GM18507 (cell line): ENCODE measurements at regions not wholly inside any gene's neighbourhood (a gene's known extent, or its start where the extent isn't known, plus 50 kb on each side); places are given as distances from the start of the nearest gene placed in this dataset.
"Not testable (repeated sequence)": the region's sequence is repeated elsewhere in the genome, so short reads cannot be mapped to it uniquely, and the experiment has no call there.

Experiments
- DNase-seq: peaks from one replicate; pipeline ENCODE4 v3.0.0; 2011; ENCODE audit warnings: low read depth; ENCODE audit not compliant: insufficient read length; ENCODE audit errors: extremely low spot score
- FAIRE-seq: peaks from 2 replicates; lab custom pipeline; 2011; peaks lifted over from hg19 to GRCh38; lab: Jason Lieb, UNC

DNA sequence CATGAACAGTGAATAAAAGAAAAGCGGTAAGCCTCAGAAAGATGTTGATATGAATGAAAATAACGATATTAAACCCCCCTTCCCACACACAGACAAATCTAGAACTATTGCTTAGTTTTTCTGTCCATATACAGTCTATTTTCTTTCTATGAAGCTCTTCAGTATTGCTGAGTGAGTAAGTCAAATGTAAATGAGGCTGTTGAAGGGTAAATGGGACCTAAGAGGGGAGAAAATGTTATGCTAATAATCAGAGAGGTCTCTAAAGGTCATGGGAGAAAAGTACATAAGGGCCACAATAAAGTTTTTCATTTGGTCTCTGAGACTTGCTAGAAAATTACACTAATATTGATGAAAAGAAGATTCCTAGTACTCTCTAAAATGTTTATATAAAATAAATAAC lies 56.2 kb downstream of the PABPC4L start:
- no peak for DNase-seq
- no peak for FAIRE-seq

DNA sequence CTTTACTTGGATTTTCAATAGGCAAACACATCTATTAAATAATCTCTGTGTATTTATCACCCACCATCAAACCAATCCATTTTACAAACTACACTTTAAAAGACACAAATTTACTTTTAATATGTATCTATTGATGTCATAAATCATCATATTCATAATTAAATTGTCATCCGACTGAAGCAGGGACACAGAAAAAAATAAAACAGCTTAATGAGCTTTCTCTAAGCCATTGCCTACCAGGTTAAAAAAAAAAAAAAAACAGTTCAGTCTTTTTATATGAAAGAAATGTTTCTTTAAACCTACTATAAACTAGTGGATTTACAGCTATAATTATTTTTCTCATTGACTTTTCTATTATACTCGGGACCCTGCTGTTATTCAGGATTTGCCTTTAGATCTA lies 57.3 kb downstream of the PABPC4L start:
- DNase-seq (no peak), FAIRE-seq (no peak)

DNA sequence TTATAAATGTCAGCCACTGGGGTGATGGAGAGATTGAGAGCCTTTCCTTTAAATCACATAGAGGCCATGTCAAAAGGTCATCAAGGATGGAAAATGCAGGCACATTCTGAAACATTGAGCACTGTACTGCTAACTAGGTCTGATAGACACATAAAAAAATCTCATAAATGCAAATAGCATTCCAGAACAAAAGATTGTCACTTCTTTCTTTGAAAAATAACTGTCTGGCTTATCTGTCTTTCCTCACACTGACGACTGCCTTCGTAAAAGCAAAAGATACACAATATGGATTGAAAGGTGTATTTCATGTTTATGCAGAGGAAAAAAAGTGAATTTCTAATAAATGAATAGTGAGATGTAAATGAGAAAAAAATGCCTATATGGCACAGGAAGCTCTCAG lies 59.9 kb downstream of the PABPC4L start:
- FAIRE-seq: no peak
- DNase-seq: no peak

DNA sequence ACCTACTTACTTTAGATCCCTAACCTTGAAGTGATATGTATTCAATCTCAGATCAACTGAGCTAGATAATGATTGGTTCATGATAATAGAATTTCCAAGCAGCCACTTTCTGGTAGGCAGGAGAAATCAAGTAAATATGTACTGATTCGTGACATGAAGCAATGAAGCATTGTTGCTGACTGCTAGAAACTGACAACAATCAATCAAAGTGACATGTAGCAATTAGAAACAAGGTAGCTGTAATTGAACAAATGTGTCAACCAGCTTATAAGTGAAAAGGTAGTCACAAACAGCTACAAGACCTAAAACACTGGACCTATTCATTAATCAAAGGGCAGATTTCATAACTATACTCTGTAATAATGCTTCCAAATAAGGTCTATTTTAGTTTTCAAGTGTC lies 62.4 kb downstream of the PABPC4L start:
- DNase-seq (no peak), FAIRE-seq (no peak)

- no peak for DNase-seq
- no peak for FAIRE-seq
Measured at GRCh38 chr4:134132086-134132783, 69.4 kb downstream of the PABPC4L start.

DNA sequence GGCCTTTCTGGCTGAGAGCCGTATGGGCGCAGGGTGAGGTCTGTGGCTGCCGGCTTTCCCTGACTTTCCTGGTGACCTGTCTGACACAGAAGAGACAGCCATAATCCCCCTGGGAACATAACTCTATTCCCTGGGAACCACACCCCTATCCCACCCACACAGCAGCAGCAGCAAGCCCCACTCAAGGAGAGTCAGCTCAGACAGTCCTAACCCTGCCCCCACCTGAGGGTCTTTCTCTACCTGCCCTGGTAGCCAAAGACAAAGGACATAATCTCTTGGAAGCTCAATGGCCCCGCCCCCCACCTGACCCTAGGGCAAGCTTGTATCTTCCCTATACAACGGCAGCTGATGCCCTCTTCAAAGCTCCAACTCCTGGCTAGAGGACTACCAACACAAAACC lies 74.6 kb downstream of the PABPC4L start:
- FAIRE-seq (no peak), DNase-seq (no peak)

GRCh38 chr4:134126000-134126560 lies 75.5 kb downstream of the PABPC4L start:
- DNase-seq (no peak), FAIRE-seq (no peak)

DNA sequence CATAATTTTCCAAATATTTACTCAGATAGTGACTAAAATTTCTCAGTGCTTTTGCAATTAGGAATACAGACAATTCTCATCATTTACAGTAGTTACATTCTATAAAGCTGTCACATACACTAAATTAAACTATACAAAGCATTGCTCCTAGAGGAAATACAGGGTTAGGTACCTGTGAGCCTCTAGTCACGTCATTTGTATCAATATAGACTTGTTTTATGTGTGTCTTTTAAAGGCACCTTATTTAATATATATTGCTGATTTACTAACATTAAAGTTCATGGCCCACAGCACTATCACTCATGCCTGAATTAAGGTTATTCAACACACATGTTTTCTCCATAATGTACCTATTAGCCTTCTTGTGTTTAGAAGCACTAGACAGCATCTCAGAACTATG lies 78.7 kb downstream of the PABPC4L start:
- FAIRE-seq (no peak), DNase-seq (no peak)

- no peak for FAIRE-seq
- DNase-seq: no peak
Measured at GRCh38 chr4:134117392-134118183, 84.0 kb downstream of the PABPC4L start.

GRCh38 chr4:134089885-134090284 lies 111.7 kb downstream of the PABPC4L start:
- no peak for FAIRE-seq

DNA sequence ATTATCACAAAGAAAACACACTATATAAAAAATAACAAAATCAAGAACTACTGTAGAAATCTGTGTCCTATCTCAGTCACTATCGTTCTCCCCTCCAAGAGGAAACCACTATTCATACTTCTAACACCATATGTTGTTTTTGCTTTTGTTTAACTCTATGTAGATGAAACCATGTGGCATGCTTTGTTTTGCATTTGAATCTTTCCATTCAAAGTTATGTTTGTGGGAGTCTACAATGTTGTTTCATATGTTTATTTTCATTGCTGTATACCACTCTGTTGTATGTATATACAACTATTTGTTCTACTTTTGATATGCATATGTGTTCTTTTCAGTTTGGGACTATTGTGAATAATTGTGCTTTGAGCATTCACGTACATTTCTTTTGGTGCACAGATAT lies 116.1 kb downstream of the PABPC4L start:
- FAIRE-seq: no peak
- no peak for DNase-seq

More at GRCh38 chr4:134089885-134090284, 111.7 kb downstream of the PABPC4L start:
- no peak for DNase-seq

- DNase-seq, FAIRE-seq: not testable (repeated sequence)
Measured at GRCh38 chr4:134079085-134079484, 122.5 kb downstream of the PABPC4L start.

GRCh38 chr4:134078230-134078914 lies 123.2 kb downstream of the PABPC4L start:
- no peak for DNase-seq
- FAIRE-seq: no peak

GRCh38 chr4:134073711-134074110 lies 127.9 kb downstream of the PABPC4L start:
- DNase-seq (no peak), FAIRE-seq (no peak)

- FAIRE-seq (no peak), DNase-seq (no peak)
Measured at GRCh38 chr4:134072137-134072536, 129.5 kb downstream of the PABPC4L start.

DNA sequence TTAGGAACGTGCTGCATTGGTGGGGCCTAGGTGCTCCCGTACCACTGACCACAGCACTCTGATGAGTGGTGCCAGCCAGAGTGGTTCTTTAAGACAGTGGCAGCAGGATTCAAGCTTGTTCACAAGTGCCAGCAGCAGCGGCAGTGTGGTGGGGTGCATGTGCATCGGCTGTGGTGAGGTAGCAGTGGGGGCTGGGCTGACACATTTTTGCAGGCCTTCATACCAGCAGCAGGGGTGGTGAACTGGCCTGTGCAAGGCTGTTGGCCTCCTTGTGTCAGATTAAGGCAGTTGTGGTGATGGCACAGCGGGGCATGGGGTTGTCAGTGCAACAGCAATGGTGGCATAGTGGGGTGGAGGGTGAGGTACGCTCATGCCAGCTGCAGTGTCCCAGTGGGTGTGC lies 131.4 kb downstream of the PABPC4L start:
- no peak for DNase-seq

DNA sequence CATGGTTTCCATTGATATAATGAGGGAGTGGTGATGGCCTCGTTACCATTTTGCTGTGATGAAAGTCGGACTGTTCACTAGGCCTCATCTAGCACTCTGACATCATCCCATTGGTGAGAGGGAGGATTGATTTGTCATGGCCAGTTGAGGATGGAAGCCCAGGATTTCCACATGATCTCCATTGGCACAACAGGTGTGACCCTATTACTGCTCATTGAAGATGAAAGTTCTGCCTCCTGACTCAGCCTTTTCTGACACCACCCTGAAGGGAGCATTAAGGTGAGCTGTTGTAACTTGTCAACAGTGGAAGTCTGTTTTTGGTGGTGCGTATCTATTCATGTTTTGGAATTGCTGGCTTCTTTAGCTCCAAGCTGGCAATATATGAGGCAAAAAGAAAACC lies 144.2 kb downstream of the PABPC4L start:
- FAIRE-seq: no peak
- no peak for DNase-seq

More for the DNA sequence above, 131.4 kb downstream of the PABPC4L start:
- no peak for FAIRE-seq

GRCh38 chr4:134046221-134046620 lies 155.4 kb downstream of the PABPC4L start:
- FAIRE-seq, DNase-seq: not testable (repeated sequence)

- FAIRE-seq: no peak
Measured at GRCh38 chr4:134045411-134045810, 156.2 kb downstream of the PABPC4L start.

GRCh38 chr4:134043266-134043665 lies 158.3 kb downstream of the PABPC4L start:
- DNase-seq: no peak
- no peak for FAIRE-seq

More at GRCh38 chr4:134045411-134045810, 156.2 kb downstream of the PABPC4L start:
- no peak for DNase-seq
